Panc1 (cell line): ENCODE measurements at regions not wholly inside any gene's neighbourhood (a gene's known extent, or its start where the extent isn't known, plus 50 kb on each side); places are given as distances from the start of the nearest gene placed in this dataset.

Source experiments
- ATAC-seq: fragments of 200-7000 bp; cut with Tn5 transposase; 2 replicates; pipeline ENCODE4 v1.9.1; 2020; ENCODE audit warnings: mild to moderate bottlenecking, moderate library complexity
- BruUV-seq: library from RNA; stranded (reverse); fragments of 400-500 nt; replicated peaks from 2 replicates; lab custom pipeline; 2021; lab: Mats Ljungman, UMichigan
- CTCF ChIA-PET: fragments of 300-600 bp; sonication (Branson Sonifier 250); formaldehyde crosslinking; loops from one replicate; lab custom pipeline; 2022; ENCODE audit warnings: antibody characterized with exemption; lab: Charles Lee
- POLR2A ChIA-PET: fragments of 300-600 bp; sonication (Branson Sonifier 250); formaldehyde crosslinking; loops from one replicate; lab custom pipeline; 2022; ENCODE audit warnings: antibody characterized with exemption; lab: Charles Lee
- DNase-seq: peaks from one replicate; pipeline ENCODE4 v3.0.0-alpha.2; 2010; ENCODE audit warnings: low read depth, low spot score
- H3K27ac ChIP-seq: 2 replicates; pipeline ENCODE4 v1.5.1; 2011; ENCODE audit warnings: mild to moderate bottlenecking, low read length, inconsistent platforms
- H3K27me3 ChIP-seq: fragments of 200-500 bp; sonication (Bioruptor generic); 2 replicates; pipeline ENCODE4 v1.6.0; 2014; ENCODE audit warnings: low read length, inconsistent platforms; ENCODE audit not compliant: control insufficient read depth, insufficient read depth
- H3K36me3 ChIP-seq: fragments of 200-500 bp; sonication (Bioruptor generic); 2 replicates; pipeline ENCODE4 v1.5.1; 2014; ENCODE audit warnings: inconsistent platforms, mild to moderate bottlenecking, low read length, moderate library complexity; ENCODE audit not compliant: control insufficient read depth, insufficient read depth
- H3K4me1 ChIP-seq: 2 replicates; pipeline ENCODE4 v1.5.1; 2011; ENCODE audit warnings: inconsistent platforms, mild to moderate bottlenecking, low read length, moderate library complexity; ENCODE audit not compliant: control insufficient read depth, insufficient read depth
- H3K4me3 ChIP-seq, 2 experiments: 2 replicates each; pipeline ENCODE4 v1.5.1; 2011 to 2012; ENCODE audit warnings: low read depth in 2 of 2, low read length in 2 of 2, mild to moderate bottlenecking in 2 of 2, inconsistent platforms in 1 of 2, moderate library complexity in 1 of 2
- H3K9me3 ChIP-seq: fragments of 200-500 bp; sonication (Bioruptor generic); 2 replicates; pipeline ENCODE4 v1.5.1; 2014; ENCODE audit warnings: low read depth, mild to moderate bottlenecking, inconsistent platforms, low read length, moderate library complexity; ENCODE audit not compliant: control insufficient read depth, insufficient read depth
- CTCF ChIP-seq: fragments of 450-650 bp; IDR thresholded peaks from 2 replicates; pipeline ENCODE4 v1.5.1; 2017; ENCODE audit warnings: mild to moderate bottlenecking
- POLR2AphosphoS5 ChIP-seq: IDR thresholded peaks from 2 replicates; pipeline ENCODE4 v1.6.1; 2012; ENCODE audit warnings: mild to moderate bottlenecking, low read depth, low read length, moderate library complexity
- REST ChIP-seq, 2 experiments: IDR thresholded peaks; 2 replicates each; pipeline ENCODE4 v1.6.1; 2011 to 2012; ENCODE audit warnings: low read depth in 2 of 2, control low read depth in 1 of 2, low read length in 1 of 2, mild to moderate bottlenecking in 1 of 2, moderate library complexity in 1 of 2; ENCODE audit not compliant: insufficient read depth in 1 of 2
- SIN3A ChIP-seq: IDR thresholded peaks from 2 replicates; pipeline ENCODE4 v1.6.1; 2012; ENCODE audit warnings: low read depth, mild to moderate bottlenecking, low read length, moderate library complexity, borderline replicate concordance; ENCODE audit not compliant: insufficient read depth
- TCF7L2 ChIP-seq: IDR thresholded peaks from 2 replicates; pipeline ENCODE4 v1.6.1; 2011; ENCODE audit warnings: mild to moderate bottlenecking, low read depth, low read length, inconsistent platforms
- in situ Hi-C: cut with HindIII; loops from 2 replicates; pipeline ENCODE4 v1.10.0; 2016; ENCODE audit warnings: low sequenced_read_pairs, low pct_unique_long_range_greater_than_20kb
- intact Hi-C: fragments of 100-400 bp; cut with micrococcal nuclease; formaldehyde crosslinking; loops from one replicate; pipeline ENCODE4 v1.10.0; 2022; ENCODE audit not compliant: unreplicated experiment

GRCh38 chr11:20250644-20251247 lies 90.5 kb upstream of the DBX1 start:
- ChIA-PET CTCF (no interaction called here), POLR2A (no interaction called here)
- no TSS peak for BruUV-seq
- Histone ChIP-seq H3K4me1 (no peaks in the 10 kb centered on the region; the same call in 1 of the 2 replicates), H3K27me3 (peaks cover 32% of the 10 kb centered on the region), H3K4me3 (no peak overlapping the region), H3K9me3 (no peaks in the 10 kb centered on the region), H3K27ac (no peak overlapping the region), H3K36me3 (no peaks in the 10 kb centered on the region; the same call in 1 of the 2 replicates)
- DNase-seq: no peak
- no peak for TF ChIP-seq SIN3A
- no peak for TF ChIP-seq REST (IDR thresholded peaks at IDR 0.05; ENCODE audit: insufficient read depth in 1 of 2, low read depth in 2 of 2, low read length in 1 of 2)
- no peak for TF ChIP-seq POLR2AphosphoS5
- in situ Hi-C loops (no loop called here), intact Hi-C loops (no loop called here)
- no peak for ATAC-seq

GRCh38 chr11:20249796-20250195 lies 89.5 kb upstream of the DBX1 start:
- DNase-seq: no peak
- TF ChIP-seq POLR2AphosphoS5: no peak
- Histone ChIP-seq H3K4me1 (no peaks in the 10 kb centered on the region), H3K27me3 (peaks cover 32% of the 10 kb centered on the region), H3K9me3 (no peaks in the 10 kb centered on the region), H3K4me3 (no peak overlapping the region), H3K36me3 (no peaks in the 10 kb centered on the region; the same call in 1 of the 2 replicates), H3K27ac (no peak overlapping the region)
- ChIA-PET CTCF (no interaction called here), POLR2A (no interaction called here)
- intact Hi-C loops: no loop called here
- in situ Hi-C loops: no loop called here
- no TSS peak for BruUV-seq
- ATAC-seq: no peak

GRCh38 chr11:20249378-20249777 lies 89.1 kb upstream of the DBX1 start:
- POLR2A ChIA-PET: no interaction called here
- Histone ChIP-seq H3K9me3 (no peaks in the 10 kb centered on the region), H3K36me3 (no peaks in the 10 kb centered on the region; the same call in 1 of the 2 replicates), H3K4me3 (no peak overlapping the region), H3K4me1 (no peaks in the 10 kb centered on the region), H3K27me3 (peaks cover 32% of the 10 kb centered on the region), H3K27ac (no peak overlapping the region)
- in situ Hi-C loops (no loop called here), intact Hi-C loops (no loop called here)
- BruUV-seq: no TSS peak
- DNase-seq (no peak), ATAC-seq (no peak)
- no peak for TF ChIP-seq REST (IDR thresholded peaks at IDR 0.05; ENCODE audit: insufficient read depth in 1 of 2, low read depth in 2 of 2, low read length in 1 of 2)
- no peak for TF ChIP-seq TCF7L2
- TF ChIP-seq SIN3A: no peak
- no peak for TF ChIP-seq POLR2AphosphoS5
- TF ChIP-seq CTCF: no peak
- CTCF ChIA-PET: no interaction called here
